ENCODE measurements at regions not wholly inside any gene's neighbourhood (a gene's known extent, or its start where the extent isn't known, plus 50 kb on each side); places are given as distances from the start of the nearest gene placed in this dataset.

DNA sequence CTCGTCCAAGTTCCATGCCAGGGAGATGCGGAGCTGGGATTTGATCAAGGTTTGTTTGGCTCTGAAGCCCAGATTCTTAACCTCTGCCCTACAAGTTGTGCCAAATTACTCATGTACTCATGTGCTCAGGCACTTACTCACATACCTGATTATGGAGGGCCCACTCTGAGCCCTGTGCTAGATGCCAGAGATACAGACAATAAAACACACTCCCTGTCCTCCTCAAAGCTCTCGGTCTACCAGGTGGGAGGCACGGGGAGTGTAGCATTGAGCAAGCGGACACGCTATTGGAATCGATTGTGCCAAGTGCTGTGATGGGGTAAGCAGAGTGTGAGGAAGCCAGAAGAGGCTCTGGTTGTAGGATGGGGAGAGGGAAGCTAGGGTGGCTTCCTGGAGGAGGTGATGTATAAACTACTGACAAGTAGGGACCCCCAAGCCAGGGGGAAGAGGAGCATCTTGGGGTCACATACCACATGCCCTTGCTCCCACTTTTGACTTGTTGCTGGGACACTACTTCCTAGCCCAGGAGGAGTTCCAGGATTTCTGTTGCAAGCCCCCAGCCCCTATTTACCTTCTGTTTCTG lies 49.8 kb upstream of the IFNLR1 start:
- H3K27ac ChIP-seq (ENCODE audit: poor library complexity, severe bottlenecking): peak overlapping the region; percentile 78
- H3K27me3 ChIP-seq (ENCODE audit: insufficient read depth, poor library complexity, severe bottlenecking): no peaks in the 10 kb centered on the region
- peaks cover 14% of the 10 kb centered on the region for H3K4me1 ChIP-seq (ENCODE audit: insufficient read depth, poor library complexity, severe bottlenecking)
- TF ChIP-seq, protein P1, sequence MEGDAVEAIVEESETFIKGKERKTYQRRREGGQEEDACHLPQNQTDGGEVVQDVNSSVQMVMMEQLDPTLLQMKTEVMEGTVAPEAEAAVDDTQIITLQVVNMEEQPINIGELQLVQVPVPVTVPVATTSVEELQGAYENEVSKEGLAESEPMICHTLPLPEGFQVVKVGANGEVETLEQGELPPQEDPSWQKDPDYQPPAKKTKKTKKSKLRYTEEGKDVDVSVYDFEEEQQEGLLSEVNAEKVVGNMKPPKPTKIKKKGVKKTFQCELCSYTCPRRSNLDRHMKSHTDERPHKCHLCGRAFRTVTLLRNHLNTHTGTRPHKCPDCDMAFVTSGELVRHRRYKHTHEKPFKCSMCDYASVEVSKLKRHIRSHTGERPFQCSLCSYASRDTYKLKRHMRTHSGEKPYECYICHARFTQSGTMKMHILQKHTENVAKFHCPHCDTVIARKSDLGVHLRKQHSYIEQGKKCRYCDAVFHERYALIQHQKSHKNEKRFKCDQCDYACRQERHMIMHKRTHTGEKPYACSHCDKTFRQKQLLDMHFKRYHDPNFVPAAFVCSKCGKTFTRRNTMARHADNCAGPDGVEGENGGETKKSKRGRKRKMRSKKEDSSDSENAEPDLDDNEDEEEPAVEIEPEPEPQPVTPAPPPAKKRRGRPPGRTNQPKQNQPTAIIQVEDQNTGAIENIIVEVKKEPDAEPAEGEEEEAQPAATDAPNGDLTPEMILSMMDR (IDR thresholded peaks at IDR 0.05; ENCODE audit: poor library complexity, severe bottlenecking): no peak
- no peak overlapping the region for H3K4me3 ChIP-seq (ENCODE audit: severe bottlenecking)
- H3K36me3 ChIP-seq (ENCODE audit: low read depth): no peaks in the 10 kb centered on the region
- no peaks in the 10 kb centered on the region for H3K9me3 ChIP-seq (ENCODE audit: severe bottlenecking)
- ATAC-seq (ENCODE audit: low read depth) (peak; percentile 95), DNase-seq (ENCODE audit: low spot score) (peak; percentile 81)

Data from RWPE2 (cell line).